GM19397 (cell line): ENCODE measurements at regions not wholly inside any gene's neighbourhood (a gene's known extent, or its start where the extent isn't known, plus 50 kb on each side); places are given as distances from the start of the nearest gene placed in this dataset.
"Not testable (repeated sequence)": the region's sequence is repeated elsewhere in the genome, so short reads cannot be mapped to it uniquely, and the experiment has no call there.

Experiments
- ATAC-seq: cut with Tn5 transposase; IDR thresholded peaks from one replicate; pipeline ENCODE4 v1.9.1; 2021; ENCODE audit warnings: mild to moderate bottlenecking, moderate library complexity; ENCODE audit not compliant: unreplicated experiment

GRCh38 chr6:168863467-168863866, 390.2 kb downstream of the THBS2 start:
- no peak for ATAC-seq

GRCh38 chr6:168862346-168862980, 391.2 kb downstream of the THBS2 start:
- ATAC-seq, result no peak

- no peak for ATAC-seq
These were observed 392.7 kb downstream of the THBS2 start for GRCh38 chr6:168860987-168861386.

GRCh38 chr6:168860341-168860740, 393.3 kb downstream of the THBS2 start:
- ATAC-seq, result no peak

GRCh38 chr6:168858926-168859325, 394.7 kb downstream of the THBS2 start:
- no peak for ATAC-seq

- ATAC-seq, result no peak
These were observed 396.7 kb downstream of the THBS2 start for GRCh38 chr6:168856914-168857313.

- no peak for ATAC-seq
These were observed 401.2 kb downstream of the THBS2 start for GRCh38 chr6:168852376-168852884.

GRCh38 chr6:168851460-168852375, 401.9 kb downstream of the THBS2 start:
- ATAC-seq, result no peak

- not testable (repeated sequence) for ATAC-seq
These were observed 403.5 kb downstream of the THBS2 start for GRCh38 chr6:168850027-168850736.

- no peak for ATAC-seq
These were observed 404.2 kb downstream of the THBS2 start for GRCh38 chr6:168849459-168849858.

GRCh38 chr6:168848797-168849196, 404.8 kb downstream of the THBS2 start:
- no peak for ATAC-seq

- ATAC-seq, result no peak
These were observed 404.0 kb downstream of the SMOC2 start for GRCh38 chr6:168844821-168845609.

GRCh38 chr6:168842632-168843212, 401.7 kb downstream of the SMOC2 start:
- ATAC-seq, result not testable (repeated sequence)

- ATAC-seq, result no peak
These were observed 400.8 kb downstream of the SMOC2 start for GRCh38 chr6:168841609-168842278.

GRCh38 chr6:168840932-168841331, 399.9 kb downstream of the SMOC2 start:
- ATAC-seq, result not testable (repeated sequence)

GRCh38 chr6:168840299-168840698, 399.3 kb downstream of the SMOC2 start:
- ATAC-seq, result not testable (repeated sequence)

GRCh38 chr6:168838037-168838399, 397.0 kb downstream of the SMOC2 start:
- no peak for ATAC-seq

- ATAC-seq, result no peak
These were observed 396.5 kb downstream of the SMOC2 start for GRCh38 chr6:168837254-168838036.

- ATAC-seq, result no peak
These were observed 395.0 kb downstream of the SMOC2 start for GRCh38 chr6:168835991-168836390.
